Islet precursor cell (in vitro differentiated cells): ENCODE measurements at regions not wholly inside any gene's neighbourhood (a gene's known extent, or its start where the extent isn't known, plus 50 kb on each side); places are given as distances from the start of the nearest gene placed in this dataset.
"Not testable (repeated sequence)": the region's sequence is repeated elsewhere in the genome, so short reads cannot be mapped to it uniquely, and the experiment has no call there.

ENCODE experiments used
- DNase-seq: peaks from one replicate; pipeline ENCODE4 v3.0.0-alpha.2; 2018

DNA sequence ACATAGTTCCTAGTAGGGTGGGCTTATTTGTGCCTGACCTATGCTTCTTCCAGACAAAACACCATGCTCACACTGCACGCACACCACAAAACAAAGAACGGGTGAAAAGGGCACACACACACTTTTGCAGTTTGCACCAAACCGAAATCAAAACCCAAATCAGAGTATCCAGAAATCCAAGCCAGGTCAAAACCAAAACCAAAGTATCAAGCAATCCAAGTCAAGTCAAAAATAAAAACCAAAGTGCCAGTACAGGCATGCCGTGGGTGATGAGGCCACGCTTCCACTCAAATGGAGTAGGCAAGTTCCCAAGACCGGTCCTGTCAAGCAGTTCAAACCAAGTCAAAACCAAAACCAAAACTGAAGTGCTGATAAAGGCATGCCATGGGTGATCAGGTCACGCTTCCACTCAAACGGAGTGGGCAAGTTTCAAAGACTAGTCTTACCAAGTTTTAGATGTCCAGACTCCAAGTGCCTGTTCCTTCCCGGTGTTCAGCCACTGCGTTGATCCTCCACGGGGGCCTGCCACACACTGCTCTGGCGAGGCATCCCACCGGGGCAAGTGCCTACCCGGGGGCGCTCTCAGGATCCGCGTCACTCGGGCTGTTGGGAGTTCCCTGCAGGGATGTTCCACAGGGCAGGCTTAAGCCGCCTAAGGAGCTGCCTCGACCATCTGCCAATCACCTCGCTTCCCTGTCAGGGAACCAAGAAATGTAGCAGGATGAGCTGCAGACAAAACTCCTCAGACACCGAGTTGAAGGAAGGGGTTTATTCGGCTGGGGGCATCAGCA is 184.5 kb upstream of the SGO1 start:
- DNase-seq, result not testable (repeated sequence)

DNA sequence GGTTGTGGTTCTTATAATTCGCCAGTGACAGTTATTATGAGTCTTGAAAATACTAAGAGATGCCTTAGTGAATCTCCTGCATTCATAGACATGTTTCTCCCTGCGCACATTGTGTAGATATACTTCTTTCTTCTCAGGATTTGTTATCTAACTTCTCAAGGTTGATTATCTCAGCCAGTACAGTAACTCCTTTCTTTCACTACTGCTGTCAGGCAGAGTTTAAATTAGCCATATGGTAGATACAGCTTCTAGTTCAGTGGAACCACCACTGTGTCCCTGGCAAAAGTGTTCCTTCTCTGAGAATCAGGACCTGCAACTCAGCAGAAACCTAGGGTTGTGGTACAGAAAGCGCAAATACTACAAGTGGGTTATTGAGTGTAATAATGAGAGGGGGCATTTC is 175.0 kb upstream of the SGO1 start:
- no peak for DNase-seq

DNA sequence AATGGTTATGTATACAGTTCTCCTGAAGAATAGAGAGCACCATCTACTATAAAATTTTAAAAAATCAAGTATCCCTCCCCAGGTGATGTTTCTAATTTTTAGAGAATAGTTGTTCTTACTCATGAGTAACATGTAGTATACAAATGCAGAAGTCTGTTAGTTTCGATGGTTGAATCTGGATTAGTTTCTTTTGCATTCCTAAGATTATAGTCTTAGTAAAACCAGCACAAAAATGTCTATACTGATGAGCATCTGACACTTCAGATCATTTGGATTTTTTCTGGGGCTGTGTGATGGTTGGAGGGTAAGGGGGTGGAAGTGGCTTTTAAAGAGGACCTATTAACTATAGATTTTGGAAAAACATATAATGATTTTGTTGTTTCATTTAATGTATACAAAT is 167.3 kb upstream of the SGO1 start:
- DNase-seq, result no peak

DNA sequence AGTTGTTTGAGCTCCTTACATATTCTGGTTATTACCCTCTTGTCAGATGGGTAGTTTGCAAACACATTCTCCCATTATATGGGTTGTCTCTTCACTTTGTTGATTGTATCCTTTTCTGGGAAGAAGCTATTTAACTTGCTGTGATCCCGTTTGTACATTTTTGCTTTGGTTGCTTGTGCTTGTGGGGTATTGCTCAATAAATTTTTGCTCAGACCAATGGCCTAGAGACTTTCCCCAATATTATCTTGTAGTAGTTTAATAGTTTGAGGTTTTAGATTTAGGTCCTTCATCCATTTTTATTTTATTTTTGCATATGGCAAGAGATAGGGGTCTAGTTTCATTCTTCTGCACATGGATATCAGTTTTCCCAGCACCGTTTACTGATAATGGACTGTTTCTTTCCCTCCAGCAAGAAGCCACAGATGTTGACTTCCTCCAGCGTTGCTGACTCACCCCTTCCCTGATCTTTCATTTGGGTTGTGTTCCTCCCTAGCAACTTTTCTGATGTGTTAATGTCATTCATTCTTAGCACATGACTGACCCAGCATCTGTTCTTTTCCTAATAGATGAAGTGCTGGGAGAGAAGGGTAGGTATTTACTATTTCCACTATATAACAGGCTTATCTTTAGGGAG is 166.7 kb upstream of the SGO1 start:
- no peak for DNase-seq

DNA sequence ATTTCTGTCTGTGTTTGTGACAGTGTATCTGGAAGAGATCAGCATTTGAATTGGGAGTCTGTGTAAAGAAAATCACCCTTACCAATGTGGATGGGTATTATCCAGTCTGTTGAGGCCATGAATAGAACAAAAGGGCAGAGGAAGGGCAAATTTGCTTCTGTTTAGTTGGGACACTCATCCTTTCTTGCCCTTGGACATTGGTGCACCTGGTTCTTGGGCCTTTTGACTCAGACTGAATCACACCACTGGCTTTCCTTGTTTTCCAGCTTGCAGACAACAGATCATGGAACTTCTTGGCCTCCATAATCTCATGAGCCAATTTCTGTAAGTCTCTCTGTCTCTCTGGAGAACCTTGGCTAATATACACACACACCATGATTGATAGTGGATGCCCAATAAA is 164.4 kb upstream of the SGO1 start:
- DNase-seq, result no peak

DNA sequence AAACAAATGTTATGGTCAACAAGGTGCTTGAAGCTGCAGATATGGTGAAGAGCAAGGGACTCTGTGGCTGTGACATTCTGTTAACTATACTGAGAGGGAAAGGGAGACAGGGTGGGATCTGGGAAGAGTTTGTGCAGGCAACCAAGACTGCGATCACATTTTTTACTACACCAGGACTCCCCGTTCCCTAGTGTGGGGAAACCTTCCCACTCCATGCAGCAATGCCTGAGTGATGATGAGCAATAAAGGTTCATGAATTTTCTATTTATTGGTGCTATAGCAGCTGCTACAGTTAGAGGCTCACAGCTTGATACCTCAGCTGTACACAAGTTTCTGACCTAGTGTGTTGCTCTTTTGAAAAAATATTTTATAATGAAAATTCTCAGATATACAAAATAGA is 160.9 kb upstream of the SGO1 start:
- DNase-seq, result no peak

DNA sequence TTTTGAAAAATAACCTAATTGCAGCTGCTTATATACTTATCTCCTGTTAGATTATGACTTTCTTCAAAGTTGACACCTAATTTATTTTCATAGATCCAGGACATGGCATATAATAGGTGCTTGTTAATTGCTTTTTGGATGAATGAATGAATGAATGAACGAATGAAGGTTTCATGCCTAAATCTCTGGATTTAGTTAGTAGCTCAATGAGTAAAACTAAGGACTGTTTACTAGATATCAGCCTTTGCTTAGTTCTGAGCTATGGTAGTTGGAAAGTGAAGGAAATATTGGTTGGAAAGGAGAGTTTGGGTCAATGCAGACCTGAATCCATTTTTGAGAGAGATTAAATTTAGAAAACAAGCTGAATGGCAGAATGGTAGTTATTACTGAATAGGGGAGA is 160.4 kb upstream of the SGO1 start:
- no peak for DNase-seq

DNA sequence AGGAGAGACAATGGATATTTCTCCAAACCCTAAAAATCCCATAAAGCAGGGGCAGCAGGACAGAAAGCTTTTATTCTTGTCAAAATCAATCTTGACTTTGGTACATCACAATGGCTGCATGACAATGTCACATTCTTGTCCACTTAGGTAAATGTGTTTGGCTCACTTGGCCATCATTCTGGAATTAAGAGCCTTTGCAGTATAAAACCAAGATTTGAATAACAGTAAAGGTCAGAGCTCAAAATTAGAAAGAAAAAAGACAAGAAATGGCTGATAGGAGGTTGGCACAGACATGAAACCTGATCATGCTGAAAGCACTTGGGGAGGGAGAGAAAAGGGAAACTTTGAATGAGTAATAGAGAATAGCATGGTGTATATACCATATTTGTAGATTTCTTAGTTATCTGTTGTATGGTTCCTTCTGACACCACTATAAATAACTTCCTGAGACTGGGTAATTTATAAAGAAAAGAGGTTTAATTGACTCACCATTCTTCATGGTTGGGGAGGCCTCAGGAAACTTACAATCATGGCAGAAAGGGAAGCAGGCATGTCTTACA is 158.5 kb upstream of the SGO1 start:
- DNase-seq, result no peak

DNA sequence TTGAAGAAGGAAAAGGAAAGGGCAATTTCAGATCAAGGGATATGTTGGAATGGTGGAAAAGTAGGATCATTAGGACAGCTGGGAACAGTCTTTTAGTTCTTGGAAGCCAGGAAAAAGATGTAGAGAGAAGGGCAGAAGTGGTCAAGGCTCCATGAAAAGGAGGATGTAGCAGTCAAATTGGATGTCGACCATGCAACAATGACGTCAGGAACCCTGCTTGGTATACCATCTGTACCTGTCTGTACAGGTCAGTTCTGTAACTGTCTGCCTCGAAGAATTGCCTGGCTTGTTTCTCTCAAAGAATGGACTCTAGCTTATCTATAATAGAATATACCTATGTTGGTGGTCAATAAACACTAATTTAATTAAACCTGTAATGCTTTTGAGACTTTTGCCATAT is 157.8 kb upstream of the SGO1 start:
- DNase-seq, result no peak

DNA sequence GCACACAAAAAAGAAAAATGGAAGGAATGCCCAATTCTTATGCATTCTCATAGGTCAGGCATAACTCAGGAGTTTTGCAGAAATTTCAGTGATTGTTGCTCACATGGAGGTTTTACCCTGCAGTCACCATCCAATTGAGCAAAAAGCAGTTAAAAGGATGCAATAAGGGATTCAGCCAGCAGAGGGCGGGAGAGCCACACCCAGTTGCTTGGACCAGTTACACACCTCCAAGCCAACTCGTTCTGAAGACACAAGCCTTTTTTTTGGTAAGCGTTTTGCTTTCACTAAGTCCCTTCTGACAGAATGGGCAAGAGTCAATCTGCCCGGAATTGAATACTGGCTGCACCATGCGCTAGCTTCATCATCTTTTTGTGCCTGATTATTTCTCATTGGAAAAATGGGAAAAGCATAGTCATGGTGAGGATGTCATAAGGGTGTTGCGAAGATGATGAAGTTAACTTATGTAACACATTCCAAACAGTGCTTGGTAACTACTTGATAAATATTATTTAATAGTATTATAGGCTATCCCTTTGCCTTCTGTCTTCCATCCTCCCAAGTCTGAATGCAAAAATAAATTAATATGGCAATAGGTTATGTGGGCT is 154.4 kb upstream of the SGO1 start:
- peak; percentile 85 for DNase-seq

DNA sequence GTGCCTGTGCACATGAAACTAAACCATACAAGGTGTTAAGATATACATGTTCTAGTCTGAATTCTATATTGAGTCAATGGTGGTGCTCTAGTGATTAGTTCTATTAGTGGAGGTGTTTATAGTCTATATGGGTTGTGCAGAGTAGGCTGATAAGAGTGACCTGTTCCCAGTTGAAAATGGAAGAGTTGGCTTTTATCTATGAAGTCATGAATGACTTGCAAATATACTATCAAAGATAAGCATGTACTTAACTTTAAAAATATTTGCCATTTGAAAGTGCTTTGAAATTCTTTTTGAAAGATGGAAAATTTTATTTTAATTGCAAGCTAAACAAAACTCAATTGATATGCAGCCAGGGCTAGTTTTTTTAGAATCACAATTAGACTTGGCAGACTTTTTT is 150.6 kb upstream of the SGO1 start:
- DNase-seq, result no peak

DNA sequence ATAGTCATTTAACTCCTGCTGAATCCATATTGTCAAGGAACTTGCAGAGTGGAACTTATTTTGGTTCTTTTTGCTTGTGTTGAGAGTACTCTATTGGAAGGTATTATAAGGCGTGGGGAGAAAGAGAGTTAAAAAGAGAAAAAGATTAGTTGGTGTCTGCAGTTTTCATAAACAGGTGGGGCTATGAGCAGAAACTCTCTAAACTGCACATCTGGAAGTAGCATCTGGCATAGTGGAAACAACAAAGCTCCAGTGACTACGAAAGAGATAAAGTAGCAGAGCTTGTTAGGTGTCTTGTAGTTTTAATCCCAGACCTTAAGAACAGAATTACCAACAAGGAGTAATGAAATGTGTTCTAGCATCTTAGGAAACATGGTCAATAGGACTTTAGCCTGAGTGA is 148.8 kb upstream of the SGO1 start:
- DNase-seq, result no peak

DNA sequence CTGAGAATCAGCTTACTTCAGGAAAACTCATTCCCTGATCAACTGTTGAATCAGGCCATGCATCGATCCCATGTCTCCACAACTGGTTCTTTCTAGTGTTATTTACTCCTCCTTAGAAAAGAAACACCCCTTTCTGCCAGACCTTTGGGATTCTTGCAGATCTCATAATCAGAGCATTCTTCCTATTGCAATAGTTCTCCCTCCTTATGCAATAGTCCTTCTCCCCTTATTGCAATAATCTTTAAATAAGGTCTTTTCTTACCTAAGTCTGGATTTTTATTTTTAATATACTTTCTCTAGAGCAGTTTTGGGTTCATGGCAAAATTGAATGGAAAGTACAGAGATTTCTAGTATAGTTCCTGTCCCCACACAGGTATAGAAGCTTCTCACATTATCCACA is 141.9 kb upstream of the SGO1 start:
- no peak for DNase-seq

DNA sequence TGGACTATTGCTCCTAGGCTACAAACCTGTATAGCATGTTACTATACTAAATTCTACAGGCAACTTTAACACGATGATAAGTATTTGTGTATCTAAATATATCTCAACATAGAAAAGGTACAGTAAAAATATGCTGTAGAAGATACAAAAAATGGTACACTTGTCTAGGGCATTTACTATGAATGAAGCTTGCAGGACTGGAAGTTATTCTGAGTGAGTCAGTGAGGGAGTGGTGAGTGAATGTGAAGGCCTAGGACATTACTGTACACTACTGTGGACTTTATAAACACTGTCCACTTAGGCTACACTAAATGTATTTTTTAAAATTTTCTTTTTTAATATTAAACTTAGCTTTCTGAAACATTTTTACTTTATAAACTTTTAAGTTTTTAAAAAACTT is 140.5 kb upstream of the SGO1 start:
- DNase-seq, result no peak

DNA sequence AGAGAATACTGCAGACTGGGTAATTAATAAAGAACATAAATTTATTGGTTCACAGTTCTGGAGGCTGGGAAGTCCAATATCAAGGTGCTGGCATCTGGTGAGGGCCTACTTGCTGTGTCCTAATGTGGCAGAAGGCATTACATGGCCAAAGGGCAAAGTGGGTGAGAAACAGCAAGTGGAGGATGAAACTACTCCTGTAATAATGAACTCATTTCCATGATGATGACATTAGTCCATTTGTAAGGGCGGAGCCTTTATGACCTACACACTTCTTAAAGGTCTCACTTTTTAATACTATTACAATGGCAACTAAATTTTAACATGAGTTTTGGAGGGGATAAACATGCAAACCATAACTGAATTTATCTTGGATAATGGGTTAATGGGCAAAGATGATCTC is 139.6 kb upstream of the SGO1 start:
- DNase-seq, result no peak

DNA sequence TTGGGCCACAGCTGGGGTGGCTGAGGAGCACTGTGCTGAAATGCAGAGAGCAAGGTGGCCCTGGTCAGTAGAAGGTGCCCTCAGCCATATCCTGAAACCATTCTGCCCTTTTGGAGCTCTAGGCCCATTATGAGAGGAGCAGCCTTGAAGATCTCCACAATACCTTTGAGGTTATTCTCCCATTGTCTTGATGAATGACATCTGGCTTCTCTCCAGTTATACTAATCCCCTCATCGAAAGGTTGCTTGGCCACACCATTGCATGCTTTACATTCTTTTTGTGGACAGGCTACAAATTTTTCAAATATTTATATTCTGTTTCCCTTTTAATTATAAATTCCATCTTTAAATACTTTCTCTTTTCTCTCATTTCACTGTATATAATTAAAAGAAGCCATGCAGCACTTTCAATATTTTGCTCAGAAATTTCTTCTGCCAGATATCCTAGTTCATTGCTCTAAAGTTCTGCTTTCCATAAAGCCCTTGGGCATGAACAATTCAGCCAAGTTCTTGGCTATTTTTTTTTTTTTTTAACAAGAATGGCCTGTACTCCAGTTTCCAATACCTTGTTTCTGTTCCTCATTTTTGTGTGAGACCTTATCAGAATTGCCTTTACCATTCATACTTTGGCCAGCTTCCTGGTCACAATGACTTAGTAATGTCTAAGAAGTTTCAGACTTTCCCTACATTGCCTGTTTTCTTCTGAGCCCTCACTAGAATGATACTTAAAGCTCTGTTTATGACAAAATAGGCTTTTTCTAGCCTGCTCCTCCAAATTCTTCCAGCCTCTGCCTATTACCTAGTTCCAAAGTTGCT is 138.9 kb upstream of the SGO1 start:
- DNase-seq, result no peak

DNA sequence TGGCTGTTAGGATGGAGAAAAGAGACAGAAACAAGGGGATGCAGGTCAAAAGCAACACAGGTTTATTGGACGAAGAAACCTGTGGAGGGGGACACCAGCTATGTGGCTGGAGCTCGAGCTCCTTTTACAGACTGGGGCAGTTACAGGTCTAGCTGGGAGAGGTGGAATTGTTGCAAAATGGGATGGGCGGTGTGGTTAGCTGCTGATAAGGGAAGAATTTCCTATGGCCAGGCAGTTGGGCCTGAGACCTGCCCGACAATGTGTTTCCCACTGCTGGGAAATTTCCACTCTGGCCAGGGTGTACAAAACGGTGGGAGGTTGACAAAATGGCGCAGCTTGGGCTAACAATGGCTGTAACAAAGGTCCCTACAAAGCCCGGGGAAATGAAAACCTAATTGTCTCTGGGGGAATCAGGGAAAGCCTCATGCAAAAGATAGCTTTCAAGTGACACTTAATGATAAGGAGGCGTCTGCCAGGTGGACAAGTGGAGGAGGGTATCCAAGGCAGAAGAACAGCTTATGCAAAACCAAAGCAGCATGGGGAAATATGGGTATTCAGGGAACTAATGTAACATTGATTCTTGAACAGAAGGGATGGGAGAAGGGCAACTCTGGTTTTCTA is 137.4 kb upstream of the SGO1 start:
- DNase-seq, result peak; percentile 60

DNA sequence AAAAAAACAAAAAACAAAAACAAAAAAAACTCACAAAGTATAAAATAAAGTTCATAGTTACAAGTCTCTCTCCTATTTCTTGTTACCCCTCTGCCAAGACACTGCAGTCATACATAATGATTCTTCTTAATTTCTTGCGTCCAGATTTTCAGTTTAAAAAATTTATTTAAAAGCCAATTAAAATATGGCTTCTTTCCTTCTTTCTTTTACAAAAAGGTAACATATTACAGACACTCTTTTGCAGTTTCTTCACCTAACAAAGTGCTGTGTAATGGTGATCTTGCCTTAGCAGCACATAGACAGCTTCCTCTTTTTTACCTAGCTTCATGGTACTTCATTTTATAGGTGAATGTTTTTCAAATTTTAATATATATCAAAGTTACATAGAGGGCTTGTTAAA is 136.1 kb upstream of the SGO1 start:
- no peak for DNase-seq

DNA sequence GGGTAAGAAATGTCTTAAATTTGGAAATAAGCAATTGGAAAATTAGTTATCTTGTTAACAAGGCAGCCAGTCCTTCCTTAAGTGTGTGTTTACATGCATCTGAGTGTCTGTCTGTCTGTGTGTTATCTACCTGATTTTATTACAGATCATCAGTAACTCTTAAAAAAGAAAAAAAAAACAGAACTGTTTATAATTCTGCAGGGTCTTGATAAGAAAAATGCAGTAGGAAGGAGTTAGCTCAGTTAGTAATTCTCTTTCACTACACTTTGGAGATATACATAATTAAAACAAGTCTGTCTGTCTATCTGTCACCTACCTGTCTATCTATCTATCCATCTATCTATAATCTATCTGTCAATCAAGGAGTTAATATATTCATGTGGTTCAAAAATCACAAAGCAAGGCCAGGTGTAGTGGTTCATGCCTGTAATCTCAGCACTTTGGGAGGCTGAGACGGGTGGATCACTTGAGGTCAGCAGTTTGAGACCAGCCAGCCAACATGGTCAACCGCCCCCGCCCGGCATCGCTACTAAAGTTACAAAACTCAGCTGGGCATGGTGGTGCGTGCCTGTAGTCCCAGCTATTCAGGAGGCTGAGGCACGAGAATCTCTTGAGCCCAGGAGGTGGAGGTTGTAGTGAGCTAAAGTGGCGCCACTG is 135.5 kb upstream of the SGO1 start:
- DNase-seq, result no peak

DNA sequence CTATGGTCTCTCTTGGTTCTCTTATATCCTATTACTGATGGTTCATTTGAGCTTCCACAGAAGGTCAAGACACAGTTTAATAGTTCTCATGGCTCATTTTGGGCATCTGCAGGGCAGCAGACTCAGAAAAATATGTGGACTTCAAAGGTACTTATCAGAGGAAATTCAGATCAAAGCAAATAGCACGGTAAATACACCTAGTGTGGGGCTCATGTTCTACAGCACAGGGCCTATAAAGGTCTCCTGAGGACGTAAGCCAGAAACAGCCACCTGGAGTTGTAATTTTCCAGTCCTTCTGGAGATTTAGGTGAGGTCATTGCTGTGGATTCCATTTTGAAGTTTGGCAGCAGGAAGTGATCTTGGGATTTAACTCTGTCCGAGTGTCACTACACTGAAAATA is 134.5 kb upstream of the SGO1 start:
- DNase-seq, result peak; percentile 76

DNA sequence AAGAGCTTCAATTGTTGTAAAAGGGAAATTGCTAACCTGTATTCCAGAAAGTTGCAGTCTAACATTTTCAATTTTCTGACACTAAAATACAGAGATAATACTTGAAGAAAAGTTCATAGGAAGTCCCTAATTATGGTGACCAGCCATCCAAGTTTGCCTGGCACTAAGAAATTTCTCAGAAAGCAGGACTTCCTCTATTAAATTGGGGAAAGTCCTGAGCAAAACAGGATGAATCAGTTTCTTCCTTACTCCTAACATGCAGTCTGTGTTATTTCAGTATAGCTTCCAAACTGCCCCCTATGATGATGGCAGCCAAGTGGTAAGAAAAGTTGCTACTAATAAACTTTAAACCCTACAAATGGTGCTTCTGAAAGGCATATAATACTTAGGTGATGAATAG is 133.5 kb upstream of the SGO1 start:
- DNase-seq, result no peak

DNA sequence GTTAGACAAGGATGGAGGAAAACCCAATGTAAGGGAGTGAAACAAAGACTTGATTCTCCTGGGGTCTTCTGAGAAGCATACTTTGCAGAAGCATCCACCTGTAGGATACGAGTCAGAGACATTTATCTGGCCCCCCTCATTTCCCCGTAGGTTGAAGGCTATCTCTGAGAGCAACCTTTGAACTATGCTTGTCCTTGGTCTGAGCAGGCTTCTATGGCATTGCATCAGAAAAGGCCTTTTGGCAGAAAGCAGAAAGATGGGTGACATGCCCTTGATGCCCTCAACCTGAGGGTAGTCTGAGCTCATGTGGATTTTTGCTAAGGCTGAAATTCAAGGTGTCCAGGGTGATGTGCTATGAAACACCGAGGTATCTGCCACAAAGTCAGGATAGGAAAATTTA is 131.6 kb upstream of the SGO1 start:
- no peak for DNase-seq
